K562 (cell line): ENCODE measurements at regions not wholly inside any gene's neighbourhood (a gene's known extent, or its start where the extent isn't known, plus 50 kb on each side); places are given as distances from the start of the nearest gene placed in this dataset.

ENCODE experiments used
- CTCF ChIP-seq, 3 experiments: IDR thresholded peaks in 2 of 3; conservative IDR thresholded peaks in 1 of 3; 2 replicates each; pipeline ENCODE4 v1.5.1; 2011 to 2012; ENCODE audit warnings: low read length in 3 of 3, mild to moderate bottlenecking in 3 of 3, control low read depth in 2 of 3, improper control_type of control experiment in 1 of 3, inconsistent platforms in 1 of 3, low read depth in 1 of 3, mixed read lengths in 1 of 3, moderate library complexity in 1 of 3; ENCODE audit not compliant: insufficient read depth in 2 of 3
- FOXM1 ChIP-seq, 2 experiments: fragments of 450-650 bp in 1 of 2; sonication (generic) in 1 of 2; formaldehyde crosslinking in 1 of 2; IDR thresholded peaks; 2 replicates each; pipeline versions ENCODE4 v1.6.1 to v1.9.0; 2017 to 2022; ENCODE audit warnings: low read depth in 2 of 2, mild to moderate bottlenecking in 2 of 2, missing genetic modification reagents in 1 of 2, moderate library complexity in 1 of 2
- MAX ChIP-seq: sonication (generic); formaldehyde crosslinking; IDR thresholded peaks from 2 replicates; pipeline ENCODE4 v1.9.0; 2022; ENCODE audit warnings: mild to moderate bottlenecking, missing genetic modification reagents
- ZNF280B ChIP-seq: fragments of 250-450 bp; sonication (Bioruptor Pico); IDR thresholded peaks from 2 replicates; pipeline ENCODE4 v1.5.1; 2021; ENCODE audit warnings: mild to moderate bottlenecking

GRCh38 chr1:5220421-5220820 lies 566.0 kb downstream of the AJAP1 start:
- no peak for TF ChIP-seq CTCF (IDR thresholded peaks at IDR 0.05 in 2 of 3, conservative IDR thresholded peaks at IDR 0.05 in 1 of 3; ENCODE audit: insufficient read depth in 2 of 3, low read depth in 1 of 3, low read length in 3 of 3)
- no peak for TF ChIP-seq FOXM1 (IDR thresholded peaks at IDR 0.05; ENCODE audit: low read depth)
- no peak for TF ChIP-seq FOXM1 (CRISPR knock-in tag; IDR thresholded peaks at IDR 0.05; ENCODE audit: low read depth)
- TF ChIP-seq MAX (CRISPR knock-in tag) = no peak
- TF ChIP-seq ZNF280B (CRISPR knock-in tag) = no peak
